GM06990 (cell line): ENCODE measurements at regions not wholly inside any gene's neighbourhood (a gene's known extent, or its start where the extent isn't known, plus 50 kb on each side); places are given as distances from the start of the nearest gene placed in this dataset.

Experiments
- DNase-seq: peaks from one replicate; pipeline ENCODE4 v3.0.0-alpha.2; 2011; ENCODE audit not compliant: insufficient read length; ENCODE audit errors: extremely low read depth
- H3K27me3 ChIP-seq: replicated peaks from 2 replicates; pipeline ENCODE4 v1.6.0; 2011; ENCODE audit warnings: low read length; ENCODE audit not compliant: control insufficient read depth, insufficient read depth
- H3K36me3 ChIP-seq: 2 replicates; pipeline ENCODE4 v1.5.1; 2011; ENCODE audit warnings: low read length; ENCODE audit not compliant: control insufficient read depth, insufficient read depth
- H3K4me3 ChIP-seq: replicated peaks from 2 replicates; pipeline ENCODE4 v1.5.1; 2011; ENCODE audit warnings: low read depth, mild to moderate bottlenecking, control low read depth, low read length
- TF ChIP-seq, protein P1 (sequence below): IDR thresholded peaks from 2 replicates; pipeline ENCODE4 v1.5.1; 2011; ENCODE audit warnings: low read length, control low read depth, mild to moderate bottlenecking, inconsistent platforms; ENCODE audit not compliant: insufficient read depth, poor library complexity, severe bottlenecking

DNA sequence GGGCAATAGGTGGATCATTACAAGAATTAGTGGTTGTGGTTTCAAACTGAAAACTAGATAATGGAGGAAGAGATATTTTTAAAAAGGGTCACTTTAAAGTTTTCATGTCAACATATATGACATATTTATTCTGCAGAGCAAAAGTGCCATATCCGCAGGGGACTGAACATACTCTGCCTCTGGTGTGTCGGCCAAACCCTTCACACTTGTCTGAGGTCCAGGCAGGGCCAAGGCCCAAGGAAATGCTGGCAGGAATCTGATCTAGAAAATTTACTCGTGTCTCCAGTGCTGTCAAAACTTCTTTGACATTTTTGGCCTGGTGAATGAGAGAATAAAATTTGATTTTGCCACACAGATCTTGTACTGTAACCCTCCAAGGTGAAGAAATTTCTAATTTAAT lies 562.3 kb downstream of the CCSER2 start:
- TF ChIP-seq, protein P1, sequence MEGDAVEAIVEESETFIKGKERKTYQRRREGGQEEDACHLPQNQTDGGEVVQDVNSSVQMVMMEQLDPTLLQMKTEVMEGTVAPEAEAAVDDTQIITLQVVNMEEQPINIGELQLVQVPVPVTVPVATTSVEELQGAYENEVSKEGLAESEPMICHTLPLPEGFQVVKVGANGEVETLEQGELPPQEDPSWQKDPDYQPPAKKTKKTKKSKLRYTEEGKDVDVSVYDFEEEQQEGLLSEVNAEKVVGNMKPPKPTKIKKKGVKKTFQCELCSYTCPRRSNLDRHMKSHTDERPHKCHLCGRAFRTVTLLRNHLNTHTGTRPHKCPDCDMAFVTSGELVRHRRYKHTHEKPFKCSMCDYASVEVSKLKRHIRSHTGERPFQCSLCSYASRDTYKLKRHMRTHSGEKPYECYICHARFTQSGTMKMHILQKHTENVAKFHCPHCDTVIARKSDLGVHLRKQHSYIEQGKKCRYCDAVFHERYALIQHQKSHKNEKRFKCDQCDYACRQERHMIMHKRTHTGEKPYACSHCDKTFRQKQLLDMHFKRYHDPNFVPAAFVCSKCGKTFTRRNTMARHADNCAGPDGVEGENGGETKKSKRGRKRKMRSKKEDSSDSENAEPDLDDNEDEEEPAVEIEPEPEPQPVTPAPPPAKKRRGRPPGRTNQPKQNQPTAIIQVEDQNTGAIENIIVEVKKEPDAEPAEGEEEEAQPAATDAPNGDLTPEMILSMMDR: no peak

DNA sequence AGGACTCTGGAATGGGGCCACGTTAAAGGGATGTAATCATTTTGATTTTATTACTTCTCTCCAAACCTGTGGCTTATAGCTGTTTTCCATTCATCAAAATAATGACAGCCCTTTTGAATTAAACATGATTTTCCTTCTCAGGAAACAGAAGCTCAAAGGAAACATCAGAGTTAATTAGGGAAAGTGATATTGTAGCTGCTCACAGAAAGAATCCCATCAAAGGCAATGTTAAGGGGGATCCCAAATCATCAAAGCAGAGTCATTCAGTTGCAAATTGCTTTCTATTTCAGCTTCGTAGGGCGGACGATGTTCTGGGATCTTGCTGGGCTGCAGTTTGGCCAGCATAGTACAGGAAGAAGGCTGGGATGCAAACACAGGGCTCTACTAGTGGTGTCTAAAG lies 563.2 kb downstream of the CCSER2 start:
- no peaks in the 10 kb centered on the region for H3K36me3 ChIP-seq
- TF ChIP-seq, protein P1: no peak
- no peak overlapping the region for H3K4me3 ChIP-seq
- no peak for DNase-seq
- no peaks in the 10 kb centered on the region for H3K27me3 ChIP-seq

More for the DNA sequence above, 562.3 kb downstream of the CCSER2 start:
- Histone ChIP-seq H3K36me3 (no peaks in the 10 kb centered on the region), H3K27me3 (no peaks in the 10 kb centered on the region), H3K4me3 (no peak overlapping the region)
- no peak for DNase-seq

DNA sequence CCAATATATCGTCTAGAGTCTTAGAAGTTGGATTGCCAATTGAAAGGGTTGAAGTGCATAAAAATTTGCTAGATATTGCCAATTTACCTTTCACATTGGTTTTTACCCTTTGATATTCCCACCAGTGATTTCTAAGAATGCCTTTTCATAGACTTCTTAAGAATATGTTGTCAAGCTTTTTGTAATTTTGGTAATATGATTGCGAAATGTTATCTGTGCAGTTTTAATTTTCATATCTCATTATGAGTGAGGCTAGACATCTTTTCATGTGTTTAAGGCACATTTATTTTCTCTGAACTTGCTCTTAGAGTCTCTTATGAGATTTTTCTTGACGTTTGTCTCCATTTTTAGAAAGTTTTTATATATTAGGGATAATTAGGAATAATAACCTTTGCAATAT lies 567.2 kb downstream of the CCSER2 start:
- DNase-seq: no peak
- H3K36me3 ChIP-seq: no peaks in the 10 kb centered on the region
- no peak overlapping the region for H3K4me3 ChIP-seq
- no peaks in the 10 kb centered on the region for H3K27me3 ChIP-seq
- TF ChIP-seq, protein P1: no peak

DNA sequence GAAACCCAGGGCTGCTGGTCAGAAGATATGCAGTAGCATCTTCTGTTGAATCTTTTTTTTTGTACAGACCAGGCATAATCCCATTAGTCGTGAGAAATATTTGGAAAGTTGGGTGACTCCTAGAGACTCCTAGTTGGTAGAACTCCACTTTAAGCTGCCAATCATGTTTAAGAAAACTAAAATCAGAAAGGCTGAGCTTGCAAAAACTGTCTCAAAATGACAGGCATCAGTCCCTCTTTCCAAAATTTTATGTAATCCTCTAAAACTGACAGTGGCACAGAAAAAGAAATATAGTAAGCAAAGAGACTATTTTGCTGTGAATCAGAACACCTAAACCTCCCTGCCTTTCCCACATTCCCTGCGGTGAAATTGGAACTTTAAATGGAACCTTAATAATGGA lies 568.5 kb downstream of the CCSER2 start:
- no peak overlapping the region for H3K4me3 ChIP-seq
- no peaks in the 10 kb centered on the region for H3K27me3 ChIP-seq
- no peaks in the 10 kb centered on the region for H3K36me3 ChIP-seq
- TF ChIP-seq, protein P1: no peak
- no peak for DNase-seq

DNA sequence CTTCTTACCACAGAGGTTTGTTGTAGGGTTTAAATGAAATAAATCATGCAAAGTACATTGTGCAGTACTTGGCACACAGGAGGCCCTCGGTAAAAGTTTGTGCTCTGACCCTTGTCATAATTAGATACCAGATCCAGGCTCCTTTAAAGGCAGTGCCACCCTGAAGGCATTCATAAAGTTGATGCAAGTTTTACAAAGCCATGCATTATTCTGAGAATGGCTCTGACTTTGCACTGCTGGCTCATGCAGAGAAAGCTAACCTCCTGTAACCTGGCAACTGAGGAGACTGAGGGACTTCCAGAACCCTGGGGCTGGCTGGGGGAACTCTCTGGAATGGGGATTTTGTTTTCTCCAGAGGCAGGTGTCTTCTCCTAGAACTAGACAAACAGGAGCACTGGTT lies 570.9 kb downstream of the CCSER2 start:
- TF ChIP-seq, protein P1: no peak
- DNase-seq: no peak
- H3K4me3 ChIP-seq: no peak overlapping the region
- H3K27me3 ChIP-seq: no peaks in the 10 kb centered on the region
- no peaks in the 10 kb centered on the region for H3K36me3 ChIP-seq

DNA sequence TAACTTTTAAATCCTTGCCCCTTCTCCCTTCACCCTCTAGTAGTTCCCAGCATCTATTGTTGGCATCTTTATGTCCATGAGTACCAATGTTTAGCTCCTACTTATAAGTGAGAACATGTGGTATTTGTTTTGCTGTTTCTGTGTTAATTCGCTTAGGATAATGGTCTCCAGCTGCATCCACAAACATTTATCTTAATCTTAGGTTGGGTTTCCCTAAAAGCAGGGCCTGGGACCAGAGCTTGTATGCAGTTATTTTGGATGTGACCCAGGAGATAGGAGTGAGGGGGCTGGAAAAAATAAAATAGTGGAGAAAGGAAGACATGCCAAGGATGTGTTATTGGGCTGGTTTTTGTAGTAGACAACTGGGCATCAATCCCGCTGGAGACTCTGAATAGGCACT lies 571.8 kb downstream of the CCSER2 start:
- Histone ChIP-seq H3K27me3 (no peaks in the 10 kb centered on the region), H3K4me3 (no peak overlapping the region), H3K36me3 (no peaks in the 10 kb centered on the region)
- TF ChIP-seq, protein P1: no peak
- no peak for DNase-seq
